Naive thymus-derived CD4-positive, alpha-beta T cell (primary cell): ENCODE measurements at regions not wholly inside any gene's neighbourhood (a gene's known extent, or its start where the extent isn't known, plus 50 kb on each side); places are given as distances from the start of the nearest gene placed in this dataset.

Source experiments
- ATAC-seq: fragments of 150-1000 bp; cut with Tn5 transposase; 2 replicates; pipeline ENCODE4 v1.10.0; 2021; ENCODE audit warnings: mild to moderate bottlenecking, moderate library complexity
- CTCF ChIA-PET: fragments of 350-600 bp; sonication (Branson Sonifier 250); formaldehyde crosslinking; loops from one replicate; lab custom pipeline; 2021; ENCODE audit warnings: antibody characterized with exemption; lab: Charles Lee
- POLR2A ChIA-PET: fragments of 350-600 bp; sonication (Branson Sonifier 250); formaldehyde crosslinking; loops from one replicate; lab custom pipeline; 2021; ENCODE audit warnings: antibody characterized with exemption, inconsistent platforms; lab: Charles Lee
- DNase-seq, 9 donors: peaks; one replicate each; pipeline versions ENCODE4 v3.0.0 to v3.0.0-alpha.2; 2020 to 2022; ENCODE audit warnings: mixed read lengths in 1 of 9
- H3K27ac ChIP-seq: one replicate; pipeline ENCODE4 v1.7.0; 2013; ENCODE audit warnings: mild to moderate bottlenecking, low read depth, low read length, moderate library complexity
- H3K27me3 ChIP-seq, 2 donors: one replicate each; pipeline ENCODE4 v1.7.0; 2013; ENCODE audit warnings: low read length in 2 of 2, mild to moderate bottlenecking in 2 of 2, moderate library complexity in 2 of 2; ENCODE audit not compliant: control insufficient read depth in 2 of 2, insufficient read depth in 2 of 2
- H3K36me3 ChIP-seq, 3 experiments: 1 replicate in 2 of 3; 2 replicates in 1 of 3; pipeline ENCODE4 v1.7.0; 2013; ENCODE audit warnings: low read length in 3 of 3, mild to moderate bottlenecking in 3 of 3, moderate library complexity in 1 of 3; ENCODE audit not compliant: insufficient read depth in 3 of 3, control insufficient read depth in 2 of 3
- H3K4me1 ChIP-seq, 2 donors: one replicate each; pipeline ENCODE4 v1.7.0; 2013; ENCODE audit warnings: low read length in 2 of 2, mild to moderate bottlenecking in 2 of 2, moderate library complexity in 1 of 2; ENCODE audit not compliant: control insufficient read depth in 2 of 2, insufficient read depth in 2 of 2
- H3K4me3 ChIP-seq: 2 replicates; pipeline ENCODE4 v1.7.0; 2013; ENCODE audit warnings: mild to moderate bottlenecking, low read length
- H3K9me3 ChIP-seq, 3 experiments: 1 replicate in 2 of 3; 2 replicates in 1 of 3; pipeline ENCODE4 v1.7.0; 2013; ENCODE audit warnings: low read length in 3 of 3; ENCODE audit not compliant: control insufficient read depth in 2 of 3
- H3K27ac Mint-ChIP-seq, 9 donors: one replicate each; pipeline ENCODE4 v1.8.0; 2020 to 2022; ENCODE audit warnings: mixed read lengths in 9 of 9, mild to moderate bottlenecking in 8 of 9, moderate library complexity in 5 of 9, inconsistent platforms in 2 of 9
- H3K27me3 Mint-ChIP-seq, 5 donors: one replicate each; pipeline ENCODE4 v1.8.0; 2021 to 2022; ENCODE audit warnings: mixed read lengths in 5 of 5, mild to moderate bottlenecking in 1 of 5
- H3K36me3 Mint-ChIP-seq, 5 donors: one replicate each; pipeline ENCODE4 v1.8.0; 2020 to 2022; ENCODE audit warnings: mixed read lengths in 5 of 5, mild to moderate bottlenecking in 3 of 5, inconsistent platforms in 1 of 5
- H3K4me1 Mint-ChIP-seq, 7 donors: one replicate each; pipeline ENCODE4 v1.8.0; 2020 to 2022; ENCODE audit warnings: mixed read lengths in 7 of 7, mild to moderate bottlenecking in 3 of 7, inconsistent platforms in 1 of 7
- H3K4me3 Mint-ChIP-seq, 10 donors: one replicate each; pipeline ENCODE4 v1.8.0; 2020 to 2022; ENCODE audit warnings: mild to moderate bottlenecking in 10 of 10, mixed read lengths in 10 of 10, moderate library complexity in 6 of 10, inconsistent platforms in 2 of 10
- H3K9me3 Mint-ChIP-seq, 11 donors: one replicate each; pipeline ENCODE4 v1.8.0; 2020 to 2022; ENCODE audit warnings: mixed read lengths in 11 of 11, mild to moderate bottlenecking in 4 of 11, inconsistent platforms in 1 of 11, moderate library complexity in 1 of 11
- intact Hi-C, 2 donors: fragments of 100-400 bp; cut with micrococcal nuclease; formaldehyde crosslinking; loops; one replicate each; pipeline ENCODE4 v1.15.1; 2023

- ATAC-seq, result no peak
- no peaks in the 10 kb centered on the region for H3K36me3 Mint-ChIP-seq
- no peak overlapping the region for H3K4me3 ChIP-seq
- no peaks in the 10 kb centered on the region for H3K36me3 ChIP-seq
- H3K27me3 ChIP-seq, result no peaks in the 10 kb centered on the region
- ChIA-PET CTCF (interaction anchor here (0.6 kb wide), 1 partner anchor 37 kb away, joined by 6 read pairs; no protein-coding TSS in a partner anchor), POLR2A (no interaction called here)
- H3K27ac Mint-ChIP-seq, result no peak overlapping the region
- no peaks in the 10 kb centered on the region for H3K4me1 ChIP-seq
- intact Hi-C loops, result no loop called here
- H3K27ac ChIP-seq, result no peak overlapping the region
- H3K9me3 ChIP-seq, result no peaks in the 10 kb centered on the region
- H3K9me3 Mint-ChIP-seq, result peaks cover 0 to 7% (median 0%) of the 10 kb centered on the region in 11 donors
- DNase-seq, result no peak
- no peaks in the 10 kb centered on the region for H3K27me3 Mint-ChIP-seq
- no peak overlapping the region for H3K4me3 Mint-ChIP-seq
- no peaks in the 10 kb centered on the region for H3K4me1 Mint-ChIP-seq
Measured at GRCh38 chr19:32010071-32010470, 335.3 kb upstream of the ZNF507 start.

- H3K27ac ChIP-seq, result no peak overlapping the region
- Mint-ChIP-seq H3K4me1 (no peaks in the 10 kb centered on the region), H3K9me3 (peaks cover 0 to 5% (median 0%) of the 10 kb centered on the region in 11 donors), H3K27ac (no peak overlapping the region), H3K36me3 (no peaks in the 10 kb centered on the region), H3K27me3 (no peaks in the 10 kb centered on the region), H3K4me3 (no peak overlapping the region)
- ChIA-PET CTCF (no interaction called here), POLR2A (no interaction called here)
- intact Hi-C loops, result no loop called here
- no peaks in the 10 kb centered on the region for H3K27me3 ChIP-seq
- H3K4me3 ChIP-seq, result no peak overlapping the region
- no peaks in the 10 kb centered on the region for H3K9me3 ChIP-seq
- DNase-seq, result no peak
- no peaks in the 10 kb centered on the region for H3K4me1 ChIP-seq
- ATAC-seq, result no peak
- no peaks in the 10 kb centered on the region for H3K36me3 ChIP-seq
Measured at GRCh38 chr19:32012206-32012605, 333.2 kb upstream of the ZNF507 start.

- Histone ChIP-seq H3K27me3 (no peaks in the 10 kb centered on the region), H3K4me3 (no peak overlapping the region), H3K36me3 (no peaks in the 10 kb centered on the region), H3K4me1 (no peaks in the 10 kb centered on the region), H3K9me3 (no peaks in the 10 kb centered on the region), H3K27ac (no peak overlapping the region)
- no peak for ATAC-seq
- Mint-ChIP-seq H3K4me3 (no peak overlapping the region), H3K4me1 (no peaks in the 10 kb centered on the region), H3K9me3 (peaks cover 0 to 8% (median 0%) of the 10 kb centered on the region in 11 donors), H3K27ac (no peak overlapping the region), H3K36me3 (no peaks in the 10 kb centered on the region), H3K27me3 (peaks cover 0 to 2% (median 0%) of the 10 kb centered on the region in 5 donors)
- ChIA-PET POLR2A (no interaction called here), CTCF (no interaction called here)
- intact Hi-C loops, result no loop called here
- DNase-seq, result no peak
Measured at GRCh38 chr19:32012886-32013631, 332.4 kb upstream of the ZNF507 start.

- Mint-ChIP-seq H3K4me1 (no peaks in the 10 kb centered on the region), H3K4me3 (no peak overlapping the region), H3K9me3 (peaks cover 0 to 19% (median 5%) of the 10 kb centered on the region in 11 donors), H3K36me3 (no peaks in the 10 kb centered on the region), H3K27me3 (peaks cover 0 to 5% (median 0%) of the 10 kb centered on the region in 5 donors), H3K27ac (no peak overlapping the region)
- H3K36me3 ChIP-seq, result no peaks in the 10 kb centered on the region
- ChIA-PET POLR2A (no interaction called here), CTCF (no interaction called here)
- DNase-seq (no peak), ATAC-seq (no peak)
- no peak overlapping the region for H3K27ac ChIP-seq
- no peak overlapping the region for H3K4me3 ChIP-seq
- intact Hi-C loops, result no loop called here
- H3K27me3 ChIP-seq, result no peaks in the 10 kb centered on the region
- H3K4me1 ChIP-seq, result no peaks in the 10 kb centered on the region
- no peaks in the 10 kb centered on the region for H3K9me3 ChIP-seq
Measured at GRCh38 chr19:32017176-32017953, 328.0 kb upstream of the ZNF507 start.

GRCh38 chr19:32018014-32018413 is 327.4 kb upstream of the ZNF507 start:
- no peaks in the 10 kb centered on the region for H3K9me3 ChIP-seq
- CTCF ChIA-PET, result no interaction called here
- ATAC-seq (no peak), DNase-seq (no peak)
- Mint-ChIP-seq H3K27me3 (peaks cover 0 to 5% (median 0%) of the 10 kb centered on the region in 5 donors), H3K36me3 (no peaks in the 10 kb centered on the region), H3K4me3 (no peak overlapping the region), H3K9me3 (peaks cover 0 to 21% (median 6%) of the 10 kb centered on the region in 11 donors), H3K4me1 (no peaks in the 10 kb centered on the region), H3K27ac (no peak overlapping the region)
- intact Hi-C loops, result no loop called here
- H3K36me3 ChIP-seq, result no peaks in the 10 kb centered on the region
- H3K27me3 ChIP-seq, result no peaks in the 10 kb centered on the region
- H3K27ac ChIP-seq, result no peak overlapping the region
- POLR2A ChIA-PET, result no interaction called here
- no peak overlapping the region for H3K4me3 ChIP-seq
- H3K4me1 ChIP-seq, result no peaks in the 10 kb centered on the region

- CTCF ChIA-PET, result no interaction called here
- Histone ChIP-seq H3K27ac (no peak overlapping the region), H3K27me3 (no peaks in the 10 kb centered on the region), H3K9me3 (peaks cover 0 to 6% (median 0%) of the 10 kb centered on the region in 3 experiments), H3K4me1 (no peaks in the 10 kb centered on the region), H3K36me3 (no peaks in the 10 kb centered on the region), H3K4me3 (no peak overlapping the region)
- Mint-ChIP-seq H3K36me3 (no peaks in the 10 kb centered on the region), H3K4me1 (no peaks in the 10 kb centered on the region), H3K9me3 (peaks cover 0 to 37% (median 7%) of the 10 kb centered on the region in 11 donors), H3K27ac (no peak overlapping the region), H3K27me3 (peaks cover 0 to 5% (median 0%) of the 10 kb centered on the region in 5 donors), H3K4me3 (no peak overlapping the region)
- intact Hi-C loops, result no loop called here
- POLR2A ChIA-PET, result no interaction called here
- DNase-seq (no peak), ATAC-seq (no peak)
Measured at GRCh38 chr19:32020538-32020937, 324.9 kb upstream of the ZNF507 start.
